ENCODE measurements at regions not wholly inside any gene's neighbourhood (a gene's known extent, or its start where the extent isn't known, plus 50 kb on each side); places are given as distances from the start of the nearest gene placed in this dataset.

GRCh38 chr2:173441222-173441621 lies 86.5 kb downstream of the CDCA7 start:
- H3K4me1 ChIP-seq = no peaks in the 10 kb centered on the region

GRCh38 chr2:173442542-173442941 lies 87.9 kb downstream of the CDCA7 start:
- Histone ChIP-seq H3K27me3 (ENCODE audit: insufficient read depth in 3 of 3, low read length in 2 of 3) (no peaks in the 10 kb centered on the region), H3K27ac (no peak overlapping the region), H3K36me3 (ENCODE audit: insufficient read depth in 1 of 2, low read depth in 1 of 2) (no peaks in the 10 kb centered on the region), H3K9me3 (no peaks in the 10 kb centered on the region), H3K4me3 (no peak overlapping the region), H3K4me1 (no peaks in the 10 kb centered on the region)
- intact Hi-C loops (cut with DNase I) = no loop called here
- WGBS, 3 donors = 92 to 96% (median 92%) methylated on average over 2 of the region's 2 CpGs
- DNase-seq (no peak), ATAC-seq (no peak)
- no peak for TF ChIP-seq CTCF (IDR thresholded peaks at IDR 0.05)

More at GRCh38 chr2:173441222-173441621, 86.5 kb downstream of the CDCA7 start:
- Histone ChIP-seq H3K4me3 (no peak overlapping the region), H3K27me3 (ENCODE audit: insufficient read depth in 3 of 3, low read length in 2 of 3) (no peaks in the 10 kb centered on the region), H3K36me3 (ENCODE audit: insufficient read depth in 1 of 2, low read depth in 1 of 2) (no peaks in the 10 kb centered on the region), H3K27ac (no peak overlapping the region), H3K9me3 (no peaks in the 10 kb centered on the region)
- TF ChIP-seq CTCF (IDR thresholded peaks at IDR 0.05) = no peak
- DNase-seq (no peak), ATAC-seq (no peak)
- intact Hi-C loops (cut with DNase I) = no loop called here

- Histone ChIP-seq H3K4me3 (no peak overlapping the region), H3K36me3 (ENCODE audit: insufficient read depth in 1 of 2, low read depth in 1 of 2) (no peaks in the 10 kb centered on the region), H3K4me1 (no peaks in the 10 kb centered on the region), H3K9me3 (no peaks in the 10 kb centered on the region), H3K27ac (no peak overlapping the region), H3K27me3 (ENCODE audit: insufficient read depth in 3 of 3, low read length in 2 of 3) (no peaks in the 10 kb centered on the region)
- DNase-seq (no peak), ATAC-seq (no peak)
- TF ChIP-seq CTCF (IDR thresholded peaks at IDR 0.05) = no peak
- WGBS, 3 donors = 55 to 75% (median 74%) methylated on average over 1 of the region's 1 CpG
- intact Hi-C loops (cut with DNase I) = loop anchor here in 1 of 2 donors (5.0 kb wide), 1 partner anchor 474 kb away; no protein-coding TSS in a partner anchor
Measured at GRCh38 chr2:173446722-173447121, 92.0 kb downstream of the CDCA7 start.

GRCh38 chr2:173448938-173449471 lies 94.3 kb downstream of the CDCA7 start:
- peak overlapping the region; percentile 48 for H3K4me3 ChIP-seq
- H3K27me3 ChIP-seq (ENCODE audit: insufficient read depth in 3 of 3, low read length in 2 of 3) = no peaks in the 10 kb centered on the region
- DNase-seq (peak; percentile 68 to 84), ATAC-seq (peak; percentile 81 to 94 (median 90))
- no peaks in the 10 kb centered on the region for H3K4me1 ChIP-seq
- 21 to 28% (median 24%) methylated on average over 16 to 17 of the region's 17 CpGs for WGBS, 3 donors
- H3K36me3 ChIP-seq (ENCODE audit: insufficient read depth in 1 of 2, low read depth in 1 of 2) = no peaks in the 10 kb centered on the region
- H3K9me3 ChIP-seq = no peaks in the 10 kb centered on the region
- intact Hi-C loops (cut with DNase I) = loop anchor here (2.0 to 5.0 kb wide), 2 partner anchors 46 to 477 kb away; no protein-coding TSS in a partner anchor
- peak overlapping the region; percentile 63 for H3K27ac ChIP-seq
- peak; percentile 77 for TF ChIP-seq CTCF (IDR thresholded peaks at IDR 0.05)

GRCh38 chr2:173451118-173451517 lies 96.4 kb downstream of the CDCA7 start:
- H3K4me1 ChIP-seq = no peaks in the 10 kb centered on the region
- intact Hi-C loops (cut with DNase I) = no loop called here
- no peak for TF ChIP-seq CTCF (IDR thresholded peaks at IDR 0.05)
- 80 to 88% (median 82%) methylated on average over 8 of the region's 8 CpGs for WGBS, 3 donors
- ATAC-seq (no peak), DNase-seq (no peak)
- no peaks in the 10 kb centered on the region for H3K9me3 ChIP-seq
- no peak overlapping the region for H3K27ac ChIP-seq
- H3K36me3 ChIP-seq (ENCODE audit: insufficient read depth in 1 of 2, low read depth in 1 of 2) = no peaks in the 10 kb centered on the region
- no peak overlapping the region for H3K4me3 ChIP-seq
- no peaks in the 10 kb centered on the region for H3K27me3 ChIP-seq (ENCODE audit: insufficient read depth in 3 of 3, low read length in 2 of 3)
